ENCODE measurements at regions not wholly inside any gene's neighbourhood (a gene's known extent, or its start where the extent isn't known, plus 50 kb on each side); places are given as distances from the start of the nearest gene placed in this dataset.

GRCh38 chr13:39884166-39884565 lies 228.7 kb downstream of the COG6 start:
- TF ChIP-seq POLR2AphosphoS5 (IDR thresholded peaks at IDR 0.05) (no peak), CTCF (IDR thresholded peaks at IDR 0.05) (no peak)

All from breast epithelium (tissue), 3 donors.